Common myeloid progenitor, CD34-positive (primary cell): ENCODE measurements at regions not wholly inside any gene's neighbourhood (a gene's known extent, or its start where the extent isn't known, plus 50 kb on each side); places are given as distances from the start of the nearest gene placed in this dataset.

Experiments used
- CTCF ChIA-PET: fragments of 350-600 bp; sonication (Branson Sonifier 250); formaldehyde crosslinking; loops from one replicate; lab custom pipeline; 2021; ENCODE audit warnings: antibody characterized with exemption; lab: Charles Lee
- POLR2A ChIA-PET: fragments of 350-600 bp; sonication (Branson Sonifier 250); formaldehyde crosslinking; loops from one replicate; lab custom pipeline; 2021; ENCODE audit warnings: antibody characterized with exemption; lab: Charles Lee
- DNase-seq, 3 donors: peaks; one replicate each; pipeline versions ENCODE4 v3.0.0 to v3.0.0-alpha.2; 2013
- H3K27ac ChIP-seq, 2 experiments: 1 replicate in 1 of 2; 2 replicates in 1 of 2; pipeline ENCODE4 v1.7.0; 2013; ENCODE audit warnings: inconsistent platforms in 2 of 2, low read length in 2 of 2, mild to moderate bottlenecking in 2 of 2, low read depth in 1 of 2, moderate library complexity in 1 of 2; ENCODE audit not compliant: severe bottlenecking in 2 of 2, insufficient read depth in 1 of 2, poor library complexity in 1 of 2
- H3K27me3 ChIP-seq, 5 experiments: replicated peaks in 2 of 5; 1 replicate in 3 of 5; 2 replicates in 2 of 5; pipeline versions ENCODE4 v1.6.1 to v1.7.0; 2013; ENCODE audit warnings: low read length in 4 of 5, mild to moderate bottlenecking in 2 of 5, moderate library complexity in 2 of 5, inconsistent platforms in 1 of 5; ENCODE audit not compliant: insufficient read depth in 5 of 5, control insufficient read depth in 4 of 5
- H3K36me3 ChIP-seq, 4 experiments: 1 replicate in 2 of 4; 2 replicates in 2 of 4; pipeline versions ENCODE4 v1.6.1 to v1.7.0; 2013; ENCODE audit warnings: low read length in 3 of 4, control low read depth in 1 of 4, mild to moderate bottlenecking in 1 of 4; ENCODE audit not compliant: control insufficient read depth in 4 of 4, insufficient read depth in 4 of 4
- H3K4me1 ChIP-seq, 4 experiments: 1 replicate in 3 of 4; 2 replicates in 1 of 4; pipeline versions ENCODE4 v1.6.1 to v1.7.1; 2013; ENCODE audit warnings: low read length in 3 of 4, mild to moderate bottlenecking in 3 of 4, control low read depth in 1 of 4, inconsistent platforms in 1 of 4, moderate library complexity in 1 of 4; ENCODE audit not compliant: control insufficient read depth in 4 of 4, insufficient read depth in 4 of 4; ENCODE audit errors: control extremely low read depth in 1 of 4
- H3K4me3 ChIP-seq, 7 experiments: 1 replicate in 4 of 7; 2 replicates in 3 of 7; pipeline versions ENCODE4 v1.5.1 to v1.7.0; 2013; ENCODE audit warnings: mild to moderate bottlenecking in 7 of 7, low read length in 6 of 7, moderate library complexity in 6 of 7, inconsistent platforms in 2 of 7, low read depth in 2 of 7, control low read depth in 1 of 7; ENCODE audit not compliant: insufficient read depth in 4 of 7, control insufficient read depth in 1 of 7; ENCODE audit errors: extremely low read depth in 1 of 7
- H3K9me3 ChIP-seq, 5 experiments: 1 replicate in 4 of 5; 2 replicates in 1 of 5; pipeline versions ENCODE4 v1.6.1 to v1.7.1; 2013; ENCODE audit warnings: low read length in 4 of 5, mild to moderate bottlenecking in 2 of 5, inconsistent platforms in 1 of 5, low read depth in 1 of 5, moderate library complexity in 1 of 5; ENCODE audit not compliant: control insufficient read depth in 4 of 5, insufficient read depth in 2 of 5; ENCODE audit errors: control extremely low read depth in 1 of 5
- WGBS: methylation state at CpG from one replicate; pipeline ENCODE4 v1.1.5; 2013; ENCODE audit not compliant: insufficient coverage; 5-methylcytosine and 5-hydroxymethylcytosine counted together

GRCh38 chr2:120666433-120666832, 69.2 kb upstream of the GLI2 start:
- Histone ChIP-seq H3K9me3 (peaks cover 0 to 33% (median 4%) of the 10 kb centered on the region in 5 experiments), H3K27ac (no peak overlapping the region), H3K4me1 (peaks cover 0 to 8% (median 1%) of the 10 kb centered on the region in 4 experiments), H3K4me3 (no peak overlapping the region), H3K36me3 (no peaks in the 10 kb centered on the region), H3K27me3 (peaks cover 0 to 36% (median 11%) of the 10 kb centered on the region in 5 experiments)
- WGBS, result no CpG with 5 or more reads among the region's 3 CpGs
- DNase-seq, result no peak
- ChIA-PET CTCF (no interaction called here), POLR2A (no interaction called here)

GRCh38 chr2:120667981-120668380, 67.7 kb upstream of the GLI2 start:
- CTCF ChIA-PET, result no interaction called here
- Histone ChIP-seq H3K27me3 (peaks cover 0 to 23% (median 9%) of the 10 kb centered on the region in 5 experiments), H3K27ac (no peak overlapping the region), H3K36me3 (no peaks in the 10 kb centered on the region), H3K4me1 (peaks cover 0 to 8% (median 1%) of the 10 kb centered on the region in 4 experiments), H3K9me3 (peaks cover 0 to 33% (median 4%) of the 10 kb centered on the region in 5 experiments), H3K4me3 (no peak overlapping the region)
- POLR2A ChIA-PET, result no interaction called here
- 100% methylated on average over 1 of the region's 2 CpGs for WGBS
- DNase-seq, result no peak

DNA sequence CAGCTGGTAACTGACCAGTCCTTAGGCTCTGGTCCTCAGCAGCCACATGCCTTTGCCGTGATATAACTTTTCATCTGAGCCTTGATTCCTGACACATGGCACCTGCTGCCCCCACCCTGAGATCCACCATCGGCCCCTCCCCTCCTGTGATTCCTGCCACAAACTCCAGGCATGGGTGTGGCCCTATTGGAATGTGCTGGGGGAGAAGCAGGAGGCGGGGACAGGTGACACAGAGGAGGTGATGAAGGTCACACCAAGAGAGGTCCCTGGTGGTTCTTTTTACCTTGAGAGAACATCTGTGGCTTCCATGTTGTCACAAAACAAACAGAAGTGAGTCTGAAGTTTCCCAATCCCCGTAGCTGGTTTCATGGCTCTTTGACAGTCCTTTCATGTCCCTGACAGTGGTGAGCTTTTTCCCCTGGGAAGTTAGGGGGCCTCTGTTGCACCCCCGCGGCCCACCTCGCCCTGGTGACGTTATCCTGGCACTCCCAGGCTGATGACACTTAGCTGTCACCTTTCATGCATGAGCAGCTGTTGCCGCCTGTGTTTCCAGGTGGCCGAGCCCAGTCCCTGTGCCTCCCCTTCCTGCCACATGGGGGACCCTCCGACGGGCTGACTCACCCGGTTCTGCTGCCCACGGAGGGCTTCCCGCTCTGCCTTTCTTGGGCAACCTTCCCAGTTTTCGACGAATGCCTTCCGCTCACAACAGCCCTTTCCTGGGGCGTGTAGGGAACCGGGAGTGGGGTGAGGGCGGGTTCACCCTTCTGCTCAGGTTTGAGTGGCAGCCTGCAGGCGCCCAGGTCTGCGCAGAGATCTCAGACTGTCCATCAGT, 66.3 kb upstream of the GLI2 start:
- CTCF ChIA-PET, result interaction anchor here (0.7 to 1.5 kb wide), 3 partner anchors 12 to 114 kb away, joined by 3 to 7 read pairs (median 3); no protein-coding TSS in a partner anchor
- peaks cover 0 to 8% (median 1%) of the 10 kb centered on the region in 4 experiments for H3K4me1 ChIP-seq
- peaks cover 0 to 26% (median 9%) of the 10 kb centered on the region in 5 experiments for H3K27me3 ChIP-seq
- H3K27ac ChIP-seq, result no peak overlapping the region
- DNase-seq, result peak; percentile 31 to 53 (median 50)
- POLR2A ChIA-PET, result no interaction called here
- WGBS, result 20% methylated on average over 18 of the region's 23 CpGs
- no peaks in the 10 kb centered on the region for H3K36me3 ChIP-seq
- no peak overlapping the region for H3K4me3 ChIP-seq
- peaks cover 0 to 31% (median 4%) of the 10 kb centered on the region in 5 experiments for H3K9me3 ChIP-seq

- ChIA-PET POLR2A (no interaction called here), CTCF (interaction anchor here (0.7 to 1.5 kb wide), 3 partner anchors 11 to 115 kb away, joined by 3 to 7 read pairs (median 3); no protein-coding TSS in a partner anchor)
- 65% methylated on average over 12 of the region's 12 CpGs for WGBS
Measured at GRCh38 chr2:120669971-120670370, 65.7 kb upstream of the GLI2 start.

GRCh38 chr2:120670371-120670770, 65.3 kb upstream of the GLI2 start:
- H3K36me3 ChIP-seq, result no peaks in the 10 kb centered on the region
- CTCF ChIA-PET, result interaction anchor here (1.4 to 1.5 kb wide), 2 partner anchors 21 to 115 kb away, joined by 3 read pairs; no protein-coding TSS in a partner anchor
- H3K27ac ChIP-seq, result no peak overlapping the region
- POLR2A ChIA-PET, result no interaction called here
- no peak for DNase-seq
- peaks cover 0 to 24% (median 0%) of the 10 kb centered on the region in 5 experiments for H3K9me3 ChIP-seq
- H3K4me3 ChIP-seq, result no peak overlapping the region
- peaks cover 0 to 28% (median 9%) of the 10 kb centered on the region in 5 experiments for H3K27me3 ChIP-seq
- WGBS, result 93% methylated on average over 11 of the region's 12 CpGs
- H3K4me1 ChIP-seq, result peaks cover 0 to 8% (median 1%) of the 10 kb centered on the region in 4 experiments

More at GRCh38 chr2:120669971-120670370, 65.7 kb upstream of the GLI2 start:
- Histone ChIP-seq H3K36me3 (no peaks in the 10 kb centered on the region), H3K4me3 (no peak overlapping the region), H3K27ac (no peak overlapping the region), H3K9me3 (peaks cover 0 to 25% (median 0%) of the 10 kb centered on the region in 5 experiments), H3K4me1 (peaks cover 0 to 8% (median 1%) of the 10 kb centered on the region in 4 experiments), H3K27me3 (peaks cover 0 to 26% (median 9%) of the 10 kb centered on the region in 5 experiments)
- no peak for DNase-seq

GRCh38 chr2:120670771-120671480, 64.7 kb upstream of the GLI2 start:
- H3K27ac ChIP-seq, result no peak overlapping the region
- 72% methylated on average over 13 of the region's 16 CpGs for WGBS
- peaks cover 0 to 19% (median 0%) of the 10 kb centered on the region in 5 experiments for H3K9me3 ChIP-seq
- H3K4me3 ChIP-seq, result no peak overlapping the region
- DNase-seq, result no peak
- H3K27me3 ChIP-seq, result peaks cover 0 to 33% (median 9%) of the 10 kb centered on the region in 5 experiments
- POLR2A ChIA-PET, result no interaction called here
- no peaks in the 10 kb centered on the region for H3K36me3 ChIP-seq
- CTCF ChIA-PET, result interaction anchor here (1.2 to 1.5 kb wide), 3 partner anchors 10 to 116 kb away, joined by 3 to 6 read pairs (median 3); no protein-coding TSS in a partner anchor
- peaks cover 0 to 8% (median 1%) of the 10 kb centered on the region in 4 experiments for H3K4me1 ChIP-seq
